ENCODE measurements at regions not wholly inside any gene's neighbourhood (a gene's known extent, or its start where the extent isn't known, plus 50 kb on each side); places are given as distances from the start of the nearest gene placed in this dataset.
"Not testable (repeated sequence)": the region's sequence is repeated elsewhere in the genome, so short reads cannot be mapped to it uniquely, and the experiment has no call there.

DNA sequence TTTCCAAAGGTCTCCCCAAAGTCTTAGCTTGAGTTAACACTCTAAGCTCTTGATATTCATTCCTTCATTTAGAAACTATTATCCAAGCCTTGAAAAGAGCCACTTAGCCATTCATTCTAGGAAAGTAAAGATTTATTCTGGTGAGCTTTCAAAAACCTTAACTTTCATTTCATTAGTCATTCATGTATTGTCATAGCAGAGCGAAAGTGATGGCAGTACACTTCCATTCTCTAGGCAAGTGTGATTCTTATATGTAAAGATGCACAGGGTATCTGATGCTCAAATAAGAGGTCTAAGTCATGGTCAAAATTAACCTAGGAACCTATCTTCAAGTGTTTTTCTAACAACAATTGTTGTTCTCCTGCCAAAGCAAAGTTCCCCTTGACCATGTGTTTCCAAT, 553.0 kb upstream of the FANCL start:
- no peak for DNase-seq

GRCh38 chr2:58788402-58788801, 547.3 kb upstream of the FANCL start:
- DNase-seq, result no peak

DNA sequence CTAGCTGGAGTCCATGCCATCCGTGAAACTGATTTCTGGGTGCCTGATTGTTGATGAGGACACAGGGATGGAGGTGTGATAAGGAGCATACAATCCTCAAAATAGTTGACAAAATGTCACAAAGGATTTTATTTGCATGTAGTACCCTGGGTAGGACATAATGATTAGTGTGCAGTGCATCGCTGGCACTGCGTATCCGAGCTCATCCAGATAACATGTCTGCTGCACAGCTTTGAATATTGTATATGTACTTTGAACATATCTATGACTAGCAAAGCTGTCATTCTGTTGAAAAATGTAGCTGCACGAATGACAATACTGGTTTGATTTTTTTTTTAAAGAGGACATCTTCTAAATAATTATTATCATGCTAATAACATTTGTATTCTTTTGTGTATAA, 529.7 kb upstream of the FANCL start:
- DNase-seq, result no peak

DNA sequence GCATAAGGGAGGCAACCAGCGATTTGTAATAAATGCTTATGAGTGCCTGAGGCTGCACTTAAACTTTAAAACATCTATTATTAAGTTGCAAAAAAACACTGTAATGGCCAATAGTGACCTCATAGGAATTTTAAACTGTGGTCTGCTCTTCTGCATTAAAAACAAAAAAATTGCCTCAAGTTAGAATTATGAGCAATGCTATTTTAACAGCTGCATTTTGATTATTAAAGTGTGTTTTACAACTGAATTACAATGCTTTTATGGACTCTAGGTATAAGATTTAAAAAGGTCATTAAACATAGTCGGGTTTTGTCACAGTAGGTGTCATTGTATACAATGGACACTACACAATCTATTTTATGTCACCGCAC, 528.7 kb upstream of the FANCL start:
- no peak for DNase-seq

GRCh38 chr2:58769111-58769863, 528.2 kb upstream of the FANCL start:
- DNase-seq, result no peak

DNA sequence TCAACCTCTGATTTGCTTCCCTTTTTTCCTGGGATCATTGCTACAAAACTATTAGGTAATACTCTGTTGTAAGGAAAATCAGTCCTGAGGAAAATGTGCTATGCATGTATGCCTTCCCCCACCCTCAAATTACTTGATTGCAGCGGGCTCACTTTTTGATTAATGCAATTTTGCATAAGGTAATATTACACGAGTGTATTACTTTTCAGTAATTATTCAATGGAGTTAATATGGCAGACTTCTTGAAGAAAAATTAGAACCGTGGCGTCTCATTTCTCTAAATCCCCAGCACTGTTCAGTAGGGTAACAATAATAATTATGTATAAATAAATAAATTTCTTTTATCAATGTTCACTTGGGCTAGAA, 527.6 kb upstream of the FANCL start:
- no peak for DNase-seq

DNA sequence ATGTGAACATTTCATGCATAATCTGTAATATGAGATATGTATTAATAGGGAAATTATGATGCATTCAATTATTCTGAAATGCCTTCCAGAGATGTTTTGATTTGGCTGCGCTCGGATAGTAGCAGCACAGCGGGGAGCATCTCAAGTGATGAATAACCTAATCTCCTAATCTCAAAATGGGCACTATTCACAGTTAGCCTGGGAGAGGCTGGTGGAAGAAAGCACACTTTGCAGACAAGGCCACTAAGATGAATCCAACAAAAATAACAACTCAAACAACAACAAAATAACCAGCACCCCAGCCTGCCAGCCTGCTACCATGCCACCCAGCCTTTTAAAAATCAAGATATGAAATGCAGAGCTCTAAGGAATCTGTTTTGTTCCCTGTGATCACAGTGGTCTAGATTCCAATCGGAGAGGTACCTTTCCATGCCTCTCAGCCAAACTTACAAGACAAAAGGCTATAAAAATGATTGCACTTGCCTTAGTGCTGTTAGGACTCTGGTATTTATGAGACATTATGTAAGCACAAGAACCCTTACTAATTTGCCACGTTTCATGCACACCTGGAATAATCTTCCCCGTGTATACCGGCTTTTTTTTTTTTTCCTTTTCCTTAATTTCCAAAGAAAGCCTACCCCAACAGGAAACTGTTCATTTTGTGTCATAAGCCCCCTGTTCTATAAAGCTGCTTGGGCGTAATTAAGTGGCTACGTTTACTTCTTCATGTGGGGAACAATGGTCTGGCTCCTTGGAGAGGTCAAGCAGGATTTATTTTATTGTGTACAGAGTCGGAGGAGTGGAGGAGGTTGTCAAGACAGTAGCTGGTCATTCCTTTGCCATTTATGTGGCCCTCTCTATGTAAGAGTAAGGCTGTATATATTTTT, 526.9 kb upstream of the FANCL start:
- no peak for DNase-seq

DNA sequence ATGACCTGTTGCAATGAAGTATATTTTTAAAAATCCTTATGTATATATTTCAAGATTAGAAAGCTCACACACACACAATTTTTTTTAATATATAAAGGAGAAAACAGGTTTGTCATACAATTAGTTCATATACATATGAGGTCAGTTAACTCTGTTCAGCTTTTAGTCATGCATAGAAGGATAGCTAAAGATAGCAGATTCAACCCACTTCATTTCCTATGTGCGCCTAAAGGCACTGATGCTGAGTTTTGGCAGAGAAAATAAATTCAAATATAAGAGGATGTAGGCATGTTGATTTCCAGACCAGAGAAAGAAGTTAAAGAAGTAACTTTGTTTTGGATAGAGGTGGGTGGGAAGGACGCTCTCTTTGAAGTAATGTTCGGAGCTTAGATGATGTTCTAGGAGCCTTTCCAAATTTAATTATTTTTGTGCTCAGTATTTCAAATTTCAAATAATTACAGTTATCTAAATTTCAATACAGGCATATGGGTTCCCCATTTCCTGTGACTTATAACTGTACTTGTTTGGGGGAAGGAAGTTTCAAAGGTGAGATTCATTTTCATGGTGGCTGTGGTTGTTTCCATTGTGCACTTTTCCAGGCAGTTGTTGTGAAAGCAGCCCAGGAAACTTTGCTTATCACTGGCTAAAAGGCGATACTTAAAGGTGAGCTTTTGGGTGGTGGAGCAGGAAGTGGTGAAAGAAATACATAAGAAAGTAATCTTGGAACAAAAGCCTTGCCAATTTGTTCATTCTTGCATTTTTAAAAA, 523.4 kb upstream of the FANCL start:
- DNase-seq, result no peak

- peak; percentile 72 for DNase-seq
These were observed 521.2 kb upstream of the FANCL start for GRCh38 chr2:58762176-58762781.

DNA sequence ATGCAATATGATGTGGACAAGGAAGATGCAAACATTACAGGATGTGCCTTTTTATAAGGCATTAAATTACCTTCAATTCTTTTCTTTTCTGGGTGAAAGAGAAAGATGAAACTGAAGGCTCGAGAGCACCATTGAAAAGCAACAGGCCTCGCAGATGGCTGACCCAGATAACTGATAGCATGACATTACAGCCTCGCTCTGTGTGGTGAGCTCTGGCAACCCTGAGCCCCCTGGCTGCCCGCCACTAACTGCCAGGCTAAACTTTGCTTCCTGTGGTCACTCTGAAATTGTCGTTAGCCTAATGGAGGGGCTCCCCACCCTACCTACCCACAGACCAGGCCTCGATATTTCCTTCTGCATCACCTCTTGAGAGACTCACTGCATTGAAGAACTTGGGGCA, 516.8 kb upstream of the FANCL start:
- no peak for DNase-seq

- DNase-seq, result no peak
These were observed 515.2 kb upstream of the FANCL start for GRCh38 chr2:58756336-58756735.

DNA sequence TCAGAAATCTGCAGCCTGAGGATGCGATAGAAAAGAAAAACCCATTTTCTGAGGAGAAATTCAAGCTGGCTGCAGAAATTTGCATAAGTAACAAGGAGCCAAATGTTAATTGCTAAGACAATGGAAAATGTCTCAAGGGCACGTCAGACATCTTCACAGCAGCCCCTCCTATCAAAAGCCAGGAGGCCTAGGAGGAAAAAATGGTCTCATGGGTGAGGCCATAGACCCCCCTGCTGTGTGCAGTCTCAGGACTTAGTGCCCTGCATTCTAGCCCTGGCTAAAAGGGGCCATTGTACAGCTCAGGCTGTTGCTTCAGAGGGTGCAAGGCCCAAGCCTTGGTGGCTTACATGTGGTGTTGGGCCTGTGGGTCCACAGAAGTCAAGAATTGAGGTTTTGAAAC, 511.4 kb upstream of the FANCL start:
- DNase-seq, result not testable (repeated sequence)

- not testable (repeated sequence) for DNase-seq
These were observed 510.6 kb upstream of the FANCL start for GRCh38 chr2:58751676-58752075.

GRCh38 chr2:58749041-58749440, 507.9 kb upstream of the FANCL start:
- no peak for DNase-seq

DNA sequence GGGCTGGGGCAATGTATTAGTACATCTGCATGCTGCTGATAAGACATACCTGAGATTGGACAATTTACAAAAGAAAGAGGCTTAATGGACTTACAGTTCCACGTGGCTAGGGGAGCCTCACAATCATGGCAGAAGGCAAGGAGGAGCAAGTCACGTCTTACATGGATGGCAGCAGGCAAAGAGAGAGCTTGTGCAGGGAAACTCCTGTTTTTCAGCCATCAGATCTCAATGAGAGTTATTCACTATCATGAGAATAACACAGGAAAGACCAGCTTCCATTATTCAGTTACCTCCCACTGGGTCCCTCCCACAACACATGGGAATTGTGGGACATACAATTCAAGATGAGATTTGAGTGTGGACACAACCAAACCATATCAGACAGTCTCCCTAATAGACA, 504.2 kb upstream of the FANCL start:
- not testable (repeated sequence) for DNase-seq

DNA sequence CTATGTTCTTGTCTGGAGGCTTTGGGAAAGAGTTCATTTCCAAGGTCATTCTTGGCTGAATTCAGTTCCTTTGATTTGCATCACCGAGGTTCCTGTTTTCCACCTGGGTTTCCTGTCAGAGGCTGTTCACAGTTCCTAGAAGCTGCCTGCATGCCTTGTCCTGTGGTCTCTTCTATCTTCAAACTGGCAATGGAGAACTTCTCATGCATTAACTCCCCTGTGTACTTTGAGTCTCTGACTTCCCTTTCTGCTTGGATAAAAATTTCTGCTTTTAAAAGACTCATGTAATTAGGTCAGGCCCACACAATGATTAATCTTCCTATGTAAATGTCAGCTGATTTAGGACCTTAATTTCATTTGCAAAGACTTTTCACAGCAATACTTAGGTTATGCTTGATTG, 499.3 kb upstream of the FANCL start:
- DNase-seq, result no peak

DNA sequence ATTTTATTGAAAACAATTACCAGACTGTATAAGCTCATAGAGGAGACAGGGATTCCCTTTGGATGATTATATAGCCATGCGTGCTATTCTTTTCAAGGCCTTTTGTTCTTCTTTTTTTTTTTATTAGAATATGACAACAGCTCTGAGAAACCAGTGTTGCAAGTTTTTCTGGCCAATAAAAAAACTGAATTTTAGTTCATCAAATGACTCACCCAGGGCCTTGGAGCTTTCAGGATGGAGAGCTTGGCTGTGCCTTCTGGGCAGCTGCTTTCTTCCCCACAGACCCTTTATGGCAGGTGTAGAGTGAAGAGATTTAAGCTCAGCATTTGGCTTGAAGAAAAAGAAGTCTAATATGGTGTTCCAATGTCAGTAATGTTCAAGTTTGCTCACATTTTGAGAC, 497.9 kb upstream of the FANCL start:
- no peak for DNase-seq

DNA sequence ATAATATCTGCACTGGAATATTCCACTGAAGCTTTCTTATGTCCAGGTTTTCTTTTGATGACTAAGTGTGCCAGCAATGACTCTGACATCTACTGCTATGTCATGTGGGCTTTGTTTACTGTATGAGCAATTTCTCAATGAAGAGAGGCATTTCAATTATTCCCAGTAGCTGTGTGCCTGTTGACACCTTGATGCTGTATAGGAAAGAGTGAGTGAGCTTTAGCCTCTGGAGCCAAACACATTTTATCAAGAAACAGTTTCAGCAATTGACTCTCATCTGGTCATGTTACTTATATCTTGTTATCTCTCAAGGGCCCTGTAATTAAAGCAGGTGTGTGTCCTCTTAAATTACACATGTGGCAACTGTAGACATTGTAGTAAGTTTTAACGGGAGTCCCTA, 493.2 kb upstream of the FANCL start:
- DNase-seq, result no peak

DNA sequence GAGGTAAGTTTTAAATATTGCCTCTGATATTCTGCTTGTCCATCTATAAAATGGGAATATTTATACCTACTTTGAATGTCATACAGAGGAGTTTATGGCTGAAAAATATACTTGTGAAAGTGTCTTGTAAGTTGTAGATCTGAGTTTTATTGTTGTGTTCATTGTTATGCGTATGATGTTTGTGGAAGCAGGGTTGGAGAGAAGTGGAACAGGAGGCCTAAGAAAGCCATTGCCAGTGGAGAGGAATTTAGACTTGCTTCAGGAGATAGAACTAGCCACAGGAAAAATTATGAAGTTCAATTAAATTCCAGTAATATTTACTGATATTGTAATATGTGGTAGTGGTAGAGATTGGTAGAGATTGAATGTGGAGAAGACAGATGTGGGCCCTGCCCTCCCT, 491.9 kb upstream of the FANCL start:
- DNase-seq, result no peak

DNA sequence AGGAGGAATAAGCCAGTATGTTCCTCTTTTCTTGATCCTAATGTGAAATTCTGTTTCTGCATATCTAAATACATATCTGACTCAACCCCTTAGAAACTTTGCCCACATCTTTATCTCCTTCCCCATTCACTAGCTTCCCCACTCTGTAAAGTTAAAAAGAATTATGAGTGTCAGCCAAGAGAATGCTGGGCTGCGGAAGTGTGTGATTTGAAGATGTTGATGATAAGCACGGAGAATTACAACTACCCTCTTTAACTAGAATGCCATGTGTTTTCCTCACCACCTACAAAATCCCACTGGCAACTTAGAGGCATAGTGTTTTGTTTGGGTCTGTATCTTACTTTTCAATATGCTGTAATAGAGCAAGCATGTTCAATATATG, 490.4 kb upstream of the FANCL start:
- DNase-seq, result no peak

DNA sequence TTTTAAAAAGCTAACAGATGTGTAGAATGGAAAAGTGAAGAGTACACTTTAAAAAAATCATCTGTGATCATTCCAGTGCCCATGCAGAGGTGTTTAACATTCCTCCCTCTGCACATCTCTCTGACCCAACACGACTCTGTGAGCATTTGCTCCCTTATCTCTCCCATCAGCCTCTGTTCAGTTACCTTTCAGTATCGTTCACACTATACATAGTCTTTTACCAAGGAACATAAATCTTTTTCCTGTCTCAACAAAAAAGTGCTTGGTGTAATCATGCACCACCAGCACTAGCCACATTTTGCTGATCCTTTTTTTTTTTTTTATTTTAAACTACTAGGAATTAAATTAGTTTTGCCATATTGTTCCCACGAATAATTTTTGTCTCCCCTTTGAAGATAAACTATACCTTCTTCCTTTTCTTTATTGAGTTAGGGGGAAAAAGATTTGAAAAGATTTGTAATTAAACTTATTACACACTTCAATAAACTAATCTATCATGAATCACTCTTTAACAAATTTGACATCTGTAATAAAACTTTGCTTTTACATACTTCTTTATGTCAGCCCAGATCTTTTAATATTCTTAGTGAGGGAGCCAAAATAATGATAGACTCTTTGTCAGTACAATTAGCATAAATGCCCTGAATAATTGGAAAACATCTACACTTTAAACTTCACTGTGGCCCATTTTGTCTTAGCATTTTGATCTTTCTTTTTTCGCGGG, 489.8 kb upstream of the FANCL start:
- DNase-seq, result no peak

DNA sequence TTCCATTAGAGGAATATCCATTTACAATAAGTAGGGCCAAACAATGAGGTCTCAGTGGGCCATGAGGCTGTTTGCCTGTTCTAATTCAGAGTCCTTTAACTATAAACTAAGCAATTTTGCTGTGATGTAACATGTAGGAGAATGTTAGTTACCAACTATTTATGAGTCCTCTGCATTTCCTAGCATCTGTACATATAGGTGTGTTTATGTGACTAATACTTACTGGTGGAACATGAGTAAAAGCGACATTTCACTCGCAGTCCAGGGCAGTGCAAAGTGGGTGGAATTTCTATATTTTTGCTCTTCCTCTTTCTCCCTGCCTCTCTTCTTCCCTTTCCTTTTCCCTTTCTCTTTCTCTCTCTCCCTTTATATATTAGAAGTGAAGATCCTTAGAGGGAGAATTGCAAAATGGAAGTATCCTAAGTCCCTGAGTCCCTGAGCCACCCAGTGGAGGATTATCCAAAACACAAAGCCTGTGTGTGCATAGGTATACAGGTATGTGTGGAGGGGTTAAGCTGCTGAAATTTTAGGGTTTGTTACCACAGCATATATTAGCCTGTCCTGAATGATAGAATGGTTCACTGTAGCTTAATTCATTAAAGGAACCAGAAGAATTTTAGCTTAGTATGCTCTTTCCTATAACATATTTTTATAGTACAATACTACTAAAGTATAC, 487.0 kb upstream of the FANCL start:
- DNase-seq, result no peak
